ENCODE measurements at regions not wholly inside any gene's neighbourhood (a gene's known extent, or its start where the extent isn't known, plus 50 kb on each side); places are given as distances from the start of the nearest gene placed in this dataset.

DNA sequence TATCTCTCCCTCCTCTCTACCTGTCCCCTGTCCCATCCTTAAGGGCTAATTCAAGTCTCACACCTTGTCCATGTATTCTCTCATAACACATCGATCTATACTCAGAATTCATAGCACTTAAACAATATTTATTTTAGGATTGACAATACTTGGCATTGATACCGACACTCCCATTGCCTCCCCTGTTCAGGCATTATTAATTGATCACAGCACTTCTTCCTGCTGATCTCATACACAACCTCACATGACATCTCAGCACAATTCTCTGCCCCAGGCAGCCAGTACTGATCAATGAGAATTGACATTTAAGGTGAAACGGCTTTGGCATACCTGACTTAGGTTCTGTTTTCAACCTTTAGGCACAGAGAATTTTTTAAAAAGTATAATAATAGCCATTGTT is 582.4 kb upstream of the BRINP1 start:
- no peak for TF ChIP-seq MLX (CRISPR knock-in tag; IDR thresholded peaks at IDR 0.05)
- Mint-ChIP-seq H3K27ac (no peak overlapping the region), H3K9me3 (no peaks in the 10 kb centered on the region), H3K36me3 (no peaks in the 10 kb centered on the region), H3K4me1 (peaks cover 16% of the 10 kb centered on the region), H3K4me3 (no peak overlapping the region), H3K27me3 (ENCODE audit: low read depth) (no peaks in the 10 kb centered on the region)
- ATAC-seq (no peak), DNase-seq (ENCODE audit: low spot score) (no peak)
- POLR2A ChIA-PET = no interaction called here
- CTCF ChIA-PET = interaction anchor here (0.6 to 1.7 kb wide), 2 partner anchors 17 to 80 kb away, joined by 3 to 4 read pairs; no protein-coding TSS in a partner anchor

- CTCF ChIA-PET = interaction anchor here (0.6 to 1.7 kb wide), 2 partner anchors 18 to 80 kb away, joined by 3 to 4 read pairs; no protein-coding TSS in a partner anchor
- Mint-ChIP-seq H3K9me3 (no peaks in the 10 kb centered on the region), H3K4me1 (peaks cover 16% of the 10 kb centered on the region), H3K36me3 (no peaks in the 10 kb centered on the region), H3K27ac (no peak overlapping the region), H3K27me3 (ENCODE audit: low read depth) (no peaks in the 10 kb centered on the region), H3K4me3 (no peak overlapping the region)
- POLR2A ChIA-PET = no interaction called here
- no peak for TF ChIP-seq ZBTB21 (CRISPR knock-in tag; IDR thresholded peaks at IDR 0.05; ENCODE audit: borderline replicate concordance)
- no peak for TF ChIP-seq JAZF1 (CRISPR knock-in tag; IDR thresholded peaks at IDR 0.05)
- no peak for TF ChIP-seq E2F5 (CRISPR knock-in tag; IDR thresholded peaks at IDR 0.05)
- TF ChIP-seq CBFB (CRISPR knock-in tag; IDR thresholded peaks at IDR 0.05; ENCODE audit: low read depth) = no peak
- no peak for TF ChIP-seq FOXJ3 (CRISPR knock-in tag; IDR thresholded peaks at IDR 0.05; ENCODE audit: borderline replicate concordance)
- TF ChIP-seq, protein P1, sequence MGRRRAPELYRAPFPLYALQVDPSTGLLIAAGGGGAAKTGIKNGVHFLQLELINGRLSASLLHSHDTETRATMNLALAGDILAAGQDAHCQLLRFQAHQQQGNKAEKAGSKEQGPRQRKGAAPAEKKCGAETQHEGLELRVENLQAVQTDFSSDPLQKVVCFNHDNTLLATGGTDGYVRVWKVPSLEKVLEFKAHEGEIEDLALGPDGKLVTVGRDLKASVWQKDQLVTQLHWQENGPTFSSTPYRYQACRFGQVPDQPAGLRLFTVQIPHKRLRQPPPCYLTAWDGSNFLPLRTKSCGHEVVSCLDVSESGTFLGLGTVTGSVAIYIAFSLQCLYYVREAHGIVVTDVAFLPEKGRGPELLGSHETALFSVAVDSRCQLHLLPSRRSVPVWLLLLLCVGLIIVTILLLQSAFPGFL (CRISPR knock-in tag; IDR thresholded peaks at IDR 0.05; ENCODE audit: borderline replicate concordance) = no peak
- TF ChIP-seq, protein P2, sequence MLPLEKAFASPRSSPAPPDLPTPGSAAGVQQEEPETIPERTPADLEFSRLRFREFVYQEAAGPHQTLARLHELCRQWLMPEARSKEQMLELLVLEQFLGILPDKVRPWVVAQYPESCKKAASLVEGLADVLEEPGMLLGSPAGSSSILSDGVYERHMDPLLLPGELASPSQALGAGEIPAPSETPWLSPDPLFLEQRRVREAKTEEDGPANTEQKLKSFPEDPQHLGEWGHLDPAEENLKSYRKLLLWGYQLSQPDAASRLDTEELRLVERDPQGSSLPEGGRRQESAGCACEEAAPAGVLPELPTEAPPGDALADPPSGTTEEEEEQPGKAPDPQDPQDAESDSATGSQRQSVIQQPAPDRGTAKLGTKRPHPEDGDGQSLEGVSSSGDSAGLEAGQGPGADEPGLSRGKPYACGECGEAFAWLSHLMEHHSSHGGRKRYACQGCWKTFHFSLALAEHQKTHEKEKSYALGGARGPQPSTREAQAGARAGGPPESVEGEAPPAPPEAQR (CRISPR knock-in tag; IDR thresholded peaks at IDR 0.05) = no peak
- TF ChIP-seq EMX1 (CRISPR knock-in tag; IDR thresholded peaks at IDR 0.05) = no peak
- TF ChIP-seq, protein P3, sequence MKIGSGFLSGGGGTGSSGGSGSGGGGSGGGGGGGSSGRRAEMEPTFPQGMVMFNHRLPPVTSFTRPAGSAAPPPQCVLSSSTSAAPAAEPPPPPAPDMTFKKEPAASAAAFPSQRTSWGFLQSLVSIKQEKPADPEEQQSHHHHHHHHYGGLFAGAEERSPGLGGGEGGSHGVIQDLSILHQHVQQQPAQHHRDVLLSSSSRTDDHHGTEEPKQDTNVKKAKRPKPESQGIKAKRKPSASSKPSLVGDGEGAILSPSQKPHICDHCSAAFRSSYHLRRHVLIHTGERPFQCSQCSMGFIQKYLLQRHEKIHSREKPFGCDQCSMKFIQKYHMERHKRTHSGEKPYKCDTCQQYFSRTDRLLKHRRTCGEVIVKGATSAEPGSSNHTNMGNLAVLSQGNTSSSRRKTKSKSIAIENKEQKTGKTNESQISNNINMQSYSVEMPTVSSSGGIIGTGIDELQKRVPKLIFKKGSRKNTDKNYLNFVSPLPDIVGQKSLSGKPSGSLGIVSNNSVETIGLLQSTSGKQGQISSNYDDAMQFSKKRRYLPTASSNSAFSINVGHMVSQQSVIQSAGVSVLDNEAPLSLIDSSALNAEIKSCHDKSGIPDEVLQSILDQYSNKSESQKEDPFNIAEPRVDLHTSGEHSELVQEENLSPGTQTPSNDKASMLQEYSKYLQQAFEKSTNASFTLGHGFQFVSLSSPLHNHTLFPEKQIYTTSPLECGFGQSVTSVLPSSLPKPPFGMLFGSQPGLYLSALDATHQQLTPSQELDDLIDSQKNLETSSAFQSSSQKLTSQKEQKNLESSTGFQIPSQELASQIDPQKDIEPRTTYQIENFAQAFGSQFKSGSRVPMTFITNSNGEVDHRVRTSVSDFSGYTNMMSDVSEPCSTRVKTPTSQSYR (CRISPR knock-in tag; IDR thresholded peaks at IDR 0.05) = no peak
- no peak for TF ChIP-seq KAT7 (CRISPR knock-in tag; IDR thresholded peaks at IDR 0.05; ENCODE audit: borderline replicate concordance)
- TF ChIP-seq RORB (CRISPR knock-in tag; IDR thresholded peaks at IDR 0.05) = no peak
- TF ChIP-seq ELF4 (CRISPR knock-in tag; IDR thresholded peaks at IDR 0.05; ENCODE audit: low read depth) = no peak
- TF ChIP-seq, protein P4, sequence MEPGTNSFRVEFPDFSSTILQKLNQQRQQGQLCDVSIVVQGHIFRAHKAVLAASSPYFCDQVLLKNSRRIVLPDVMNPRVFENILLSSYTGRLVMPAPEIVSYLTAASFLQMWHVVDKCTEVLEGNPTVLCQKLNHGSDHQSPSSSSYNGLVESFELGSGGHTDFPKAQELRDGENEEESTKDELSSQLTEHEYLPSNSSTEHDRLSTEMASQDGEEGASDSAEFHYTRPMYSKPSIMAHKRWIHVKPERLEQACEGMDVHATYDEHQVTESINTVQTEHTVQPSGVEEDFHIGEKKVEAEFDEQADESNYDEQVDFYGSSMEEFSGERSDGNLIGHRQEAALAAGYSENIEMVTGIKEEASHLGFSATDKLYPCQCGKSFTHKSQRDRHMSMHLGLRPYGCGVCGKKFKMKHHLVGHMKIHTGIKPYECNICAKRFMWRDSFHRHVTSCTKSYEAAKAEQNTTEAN (CRISPR knock-in tag; IDR thresholded peaks at IDR 0.05) = no peak
- no peak for TF ChIP-seq GABPB1 (CRISPR knock-in tag; IDR thresholded peaks at IDR 0.05)
- TF ChIP-seq GTF2I (CRISPR knock-in tag; conservative IDR thresholded peaks at IDR 0.05) = no peak
- no peak for TF ChIP-seq MAX (CRISPR knock-in tag; IDR thresholded peaks at IDR 0.05)
- TF ChIP-seq SMAD4 (CRISPR knock-in tag; IDR thresholded peaks at IDR 0.05) = no peak
- TF ChIP-seq MYBL2 (CRISPR knock-in tag; IDR thresholded peaks at IDR 0.05) = no peak
- TF ChIP-seq, protein P5, sequence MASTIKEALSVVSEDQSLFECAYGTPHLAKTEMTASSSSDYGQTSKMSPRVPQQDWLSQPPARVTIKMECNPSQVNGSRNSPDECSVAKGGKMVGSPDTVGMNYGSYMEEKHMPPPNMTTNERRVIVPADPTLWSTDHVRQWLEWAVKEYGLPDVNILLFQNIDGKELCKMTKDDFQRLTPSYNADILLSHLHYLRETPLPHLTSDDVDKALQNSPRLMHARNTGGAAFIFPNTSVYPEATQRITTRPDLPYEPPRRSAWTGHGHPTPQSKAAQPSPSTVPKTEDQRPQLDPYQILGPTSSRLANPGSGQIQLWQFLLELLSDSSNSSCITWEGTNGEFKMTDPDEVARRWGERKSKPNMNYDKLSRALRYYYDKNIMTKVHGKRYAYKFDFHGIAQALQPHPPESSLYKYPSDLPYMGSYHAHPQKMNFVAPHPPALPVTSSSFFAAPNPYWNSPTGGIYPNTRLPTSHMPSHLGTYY (CRISPR knock-in tag; IDR thresholded peaks at IDR 0.05) = no peak
- no peak for ATAC-seq
- DNase-seq (ENCODE audit: low spot score) = no peak
Measured at GRCh38 chr9:119951090-119951489, 581.9 kb upstream of the BRINP1 start.
